NCI-H187 (cell line): ENCODE measurements at regions not wholly inside any gene's neighbourhood (a gene's known extent, or its start where the extent isn't known, plus 50 kb on each side); places are given as distances from the start of the nearest gene placed in this dataset.
A peak's percentile ranks its signal among the peaks of the same experiment; 100 is the strongest.

Experiments used
- DNase-seq, 2 experiments: peaks; one replicate each; lab custom pipeline; 2025; lab: John Stamatoyannopoulos, UW

GRCh38 chr6:40907198-40907701 lies 131.8 kb downstream of the UNC5CL start:
- DNase-seq: peak; percentile 76 to 86

DNA sequence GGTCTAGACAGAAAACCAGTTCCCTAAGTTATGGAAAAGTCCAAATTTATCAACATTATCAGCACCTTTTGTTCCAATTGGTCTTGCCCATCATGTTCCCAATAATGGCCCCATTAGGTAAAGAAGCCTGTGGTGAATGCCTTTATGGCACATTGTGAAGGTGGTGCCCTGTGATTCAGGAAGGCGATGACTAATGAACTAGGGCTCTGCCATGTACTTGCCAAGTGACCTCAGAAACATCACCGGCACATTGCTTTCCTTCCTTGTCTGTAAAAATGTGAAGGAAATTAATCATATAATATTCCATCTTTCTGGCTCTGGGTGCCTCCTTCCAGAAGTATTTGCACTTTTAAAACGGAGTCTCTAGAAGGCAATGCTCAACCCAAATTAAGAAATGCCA lies 132.3 kb downstream of the UNC5CL start:
- no peak for DNase-seq

- no peak for DNase-seq
These were observed 134.3 kb downstream of the UNC5CL start for GRCh38 chr6:40904583-40905194.

GRCh38 chr6:40903456-40903855 lies 135.6 kb downstream of the UNC5CL start:
- DNase-seq: no peak

GRCh38 chr6:40901322-40902055 lies 137.5 kb downstream of the UNC5CL start:
- DNase-seq: no peak

- DNase-seq: no peak
These were observed 138.2 kb downstream of the UNC5CL start for GRCh38 chr6:40900791-40901190.

DNA sequence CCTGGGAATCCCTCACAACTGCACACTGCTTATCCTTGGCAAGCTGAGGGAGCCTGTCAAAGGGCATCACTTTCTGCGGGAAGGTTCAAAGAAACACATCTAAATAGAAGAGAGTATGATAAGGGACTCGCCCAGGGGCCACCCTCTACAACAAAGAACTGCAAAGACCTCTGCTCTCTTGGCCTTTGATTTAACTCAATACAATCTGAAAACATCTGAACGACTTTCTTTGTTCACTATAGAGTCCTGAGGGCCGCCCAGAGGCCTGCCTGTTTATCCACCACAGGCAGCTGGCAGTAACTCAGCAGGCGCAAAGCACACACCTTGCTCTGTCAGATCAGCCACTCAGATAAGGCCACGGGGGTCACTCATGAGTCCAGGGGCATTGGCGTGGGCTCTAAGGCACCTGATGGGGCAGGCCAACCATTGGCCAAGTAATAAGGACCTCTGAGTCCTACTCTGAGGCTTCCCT lies 139.3 kb downstream of the UNC5CL start:
- no peak for DNase-seq

DNA sequence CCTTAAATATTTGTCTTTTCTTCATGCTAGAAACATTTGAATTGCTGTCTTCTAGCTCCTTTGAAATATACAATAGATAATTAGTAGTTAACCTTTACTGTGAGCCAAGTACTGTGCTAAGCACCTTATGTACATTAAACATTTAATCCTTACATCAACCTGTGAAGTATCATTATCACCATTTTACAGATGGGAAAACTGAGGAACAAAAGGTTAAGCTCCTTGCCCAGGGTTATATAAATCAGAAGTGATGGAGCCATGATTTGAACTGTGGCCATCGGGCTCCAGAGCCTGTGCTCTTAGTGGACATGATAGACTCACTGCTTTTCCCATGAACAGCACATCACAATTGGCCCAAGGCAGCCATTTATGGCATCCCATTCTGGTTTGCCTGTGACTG lies 140.9 kb downstream of the UNC5CL start:
- DNase-seq: no peak

DNA sequence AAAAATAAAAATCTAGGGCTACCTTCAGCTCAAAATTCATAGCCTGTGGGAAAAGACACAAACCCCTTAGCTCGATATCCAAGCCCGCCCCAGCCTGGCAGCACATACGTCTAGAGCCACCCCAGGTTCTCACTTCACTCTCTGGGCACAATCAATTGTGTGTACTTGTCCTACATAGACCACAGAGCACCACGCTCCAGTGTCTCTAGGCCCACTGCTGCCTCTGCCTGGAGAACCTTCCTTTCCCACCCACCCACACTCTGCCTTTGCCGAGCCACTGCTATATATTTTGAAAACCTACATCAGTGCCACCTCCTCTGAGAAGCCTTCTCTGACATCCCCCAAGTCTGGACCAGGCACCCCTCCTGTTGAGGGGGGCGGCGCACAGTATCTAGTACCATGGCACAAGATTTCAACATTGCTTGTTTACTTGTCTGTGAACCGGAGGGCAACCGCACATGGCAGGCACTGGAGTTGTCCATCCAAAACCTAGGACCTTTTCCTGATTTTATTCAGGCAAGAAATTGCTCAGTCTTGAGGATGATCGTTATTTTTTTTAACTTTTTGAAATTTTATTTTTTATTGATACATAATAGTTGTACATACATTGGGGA lies 141.5 kb downstream of the UNC5CL start:
- no peak for DNase-seq

- DNase-seq: no peak
These were observed 142.3 kb downstream of the UNC5CL start for GRCh38 chr6:40896696-40897095.

DNA sequence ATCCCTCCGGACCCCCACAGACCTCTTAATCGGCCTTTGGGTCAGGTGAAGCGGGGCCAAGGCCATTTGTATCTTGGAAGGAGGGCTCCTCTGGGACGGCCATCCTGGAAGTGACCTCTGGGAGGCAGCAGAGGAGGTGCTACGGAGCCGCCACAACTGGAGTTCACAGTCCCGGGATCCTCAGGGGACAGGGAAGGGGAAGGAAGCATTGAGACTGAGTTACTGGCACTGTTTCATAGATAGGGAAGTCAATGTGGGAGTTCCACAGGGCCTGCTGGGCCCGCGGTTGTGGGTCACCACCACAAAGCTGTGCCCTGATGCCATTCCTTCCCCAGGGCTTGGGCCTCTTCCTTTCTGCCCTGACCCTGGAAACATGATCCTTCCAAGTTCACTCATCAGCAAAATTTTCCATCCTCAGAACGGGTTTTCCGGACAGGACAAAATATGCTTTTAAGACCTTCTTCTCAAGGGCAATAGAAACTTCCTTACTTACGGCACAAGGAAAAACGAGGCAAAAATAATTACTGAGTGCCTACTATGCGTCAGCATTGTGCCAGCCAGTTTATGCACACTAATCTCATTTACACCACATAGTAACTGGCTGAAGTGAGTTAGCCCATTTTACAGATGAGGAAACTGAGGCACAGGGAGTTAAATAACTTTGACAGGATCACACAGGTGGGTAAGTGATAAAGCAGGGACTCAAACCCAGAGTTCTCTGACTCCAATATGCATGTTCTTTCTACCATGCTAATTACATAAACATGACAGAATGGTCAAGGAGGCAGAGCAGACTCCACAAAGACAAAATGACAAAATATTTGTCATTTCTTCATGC lies 143.8 kb downstream of the UNC5CL start:
- DNase-seq: no peak

DNA sequence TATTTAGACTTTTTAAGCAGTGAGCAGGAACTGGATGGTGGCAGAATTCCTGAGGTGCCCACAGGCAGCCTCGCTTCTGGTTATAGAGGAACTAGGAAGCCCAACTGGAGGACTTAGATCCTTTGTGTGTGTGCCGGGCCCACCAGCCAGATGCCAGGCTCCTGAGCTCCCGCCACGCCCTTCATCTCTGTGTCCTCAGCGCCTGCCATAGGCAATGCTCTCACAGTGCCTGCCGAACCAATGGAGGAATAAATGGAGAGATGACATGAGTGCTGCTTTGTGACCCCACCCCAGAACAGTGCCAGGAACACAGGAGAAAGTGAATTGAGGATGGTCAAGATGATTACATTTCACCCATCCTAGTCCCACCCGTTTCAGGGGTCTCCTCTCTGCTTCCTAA lies 146.0 kb downstream of the UNC5CL start:
- DNase-seq: no peak

DNA sequence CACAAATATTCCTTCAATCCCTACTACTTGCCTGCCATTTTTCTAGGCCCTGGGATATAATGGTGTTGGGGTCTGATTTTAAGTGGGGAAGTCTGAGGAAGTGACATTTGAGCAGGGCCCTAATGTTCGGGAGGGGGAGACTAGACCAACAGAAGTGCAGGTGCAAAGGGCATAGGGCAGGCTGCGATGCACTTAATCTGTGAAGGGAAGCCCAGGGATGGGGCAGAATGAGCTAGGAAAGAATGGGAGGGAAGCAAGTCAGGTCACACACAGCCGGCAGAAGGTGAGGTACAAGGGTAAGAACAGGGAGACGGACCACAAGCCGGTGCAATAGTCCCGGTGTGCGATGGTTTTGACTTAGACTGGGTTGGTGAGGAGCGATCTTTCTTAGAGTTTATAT lies 146.8 kb downstream of the UNC5CL start:
- DNase-seq: no peak

GRCh38 chr6:40891686-40892085 lies 147.3 kb downstream of the UNC5CL start:
- DNase-seq: no peak

DNA sequence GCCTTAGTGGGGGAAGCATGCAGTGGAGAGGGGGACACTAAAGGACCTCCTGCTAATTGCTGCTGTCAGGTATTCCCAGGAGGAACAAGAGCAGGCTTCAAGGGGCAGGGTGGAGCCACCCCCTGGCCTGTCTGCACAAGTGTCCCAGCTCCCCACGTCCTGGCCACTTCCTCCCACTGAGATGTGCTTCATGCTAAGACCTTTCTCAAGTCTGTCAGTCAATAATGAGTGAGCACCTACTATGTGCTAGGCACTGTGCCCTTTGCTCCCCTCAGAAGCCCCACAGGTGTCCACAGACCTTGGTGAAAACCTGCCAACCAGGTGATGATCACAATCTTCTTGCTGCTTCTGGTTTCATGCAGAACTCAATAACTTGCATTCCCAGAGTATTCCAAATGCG lies 147.9 kb downstream of the UNC5CL start:
- no peak for DNase-seq

DNA sequence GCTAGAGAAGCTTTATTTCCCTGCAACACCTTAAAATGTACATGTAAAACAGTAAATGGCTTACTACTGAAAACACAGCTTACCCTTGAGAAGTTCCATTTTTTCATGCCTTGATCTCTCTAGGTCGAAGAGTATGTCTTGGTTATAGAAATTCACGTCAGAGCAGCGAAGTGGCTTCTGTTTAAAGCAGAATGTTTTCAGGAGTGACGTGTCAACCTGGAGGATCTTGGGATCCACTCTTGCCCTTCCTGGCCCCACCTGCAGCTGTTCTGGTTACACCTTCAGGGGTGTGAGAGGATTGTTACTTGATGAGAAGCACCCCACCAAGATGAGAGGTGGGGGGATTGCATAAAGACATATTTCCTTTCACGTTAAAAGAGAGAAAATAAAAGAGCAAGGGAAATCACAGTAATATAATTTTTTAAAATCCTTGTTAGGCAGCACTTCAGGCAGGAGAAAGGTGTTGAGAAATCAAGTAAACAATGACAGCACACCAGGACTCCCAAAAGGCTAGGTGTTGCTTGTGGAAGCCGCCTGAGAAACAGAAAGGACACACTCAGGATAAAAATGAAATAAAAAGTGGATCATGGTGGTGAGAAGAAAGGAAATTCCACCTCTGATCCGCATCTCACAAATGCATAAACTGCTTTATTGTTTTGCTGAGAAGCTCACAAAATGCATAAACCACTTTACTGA lies 149.7 kb downstream of the UNC5CL start:
- DNase-seq: no peak

DNA sequence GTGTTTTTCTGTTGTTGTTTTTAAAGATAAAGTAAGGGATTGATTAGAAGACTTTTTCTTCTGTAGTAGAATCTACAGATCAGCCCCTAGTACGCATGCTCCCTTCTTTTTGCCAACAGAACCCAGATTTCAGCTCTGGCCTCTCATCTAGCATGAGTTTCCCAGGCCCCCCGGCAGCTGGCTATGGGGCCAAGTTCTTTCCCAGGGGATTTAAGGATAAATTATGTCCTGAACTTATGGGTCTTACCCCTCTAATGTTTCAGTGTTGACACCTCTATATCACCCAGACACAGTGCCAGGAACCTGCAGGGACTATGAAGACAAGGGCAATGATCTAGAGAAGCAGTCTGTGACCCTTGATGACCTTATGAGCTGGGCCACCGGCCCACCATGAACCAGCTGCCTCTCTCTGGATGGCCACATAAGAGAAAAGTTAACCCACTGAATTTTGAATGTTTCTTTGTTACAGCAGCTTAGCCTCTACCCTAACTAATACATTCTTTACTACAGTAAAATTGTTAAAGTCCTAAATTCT lies 150.5 kb downstream of the UNC5CL start:
- DNase-seq: no peak

- no peak for DNase-seq
These were observed 151.2 kb downstream of the UNC5CL start for GRCh38 chr6:40887792-40888340.

DNA sequence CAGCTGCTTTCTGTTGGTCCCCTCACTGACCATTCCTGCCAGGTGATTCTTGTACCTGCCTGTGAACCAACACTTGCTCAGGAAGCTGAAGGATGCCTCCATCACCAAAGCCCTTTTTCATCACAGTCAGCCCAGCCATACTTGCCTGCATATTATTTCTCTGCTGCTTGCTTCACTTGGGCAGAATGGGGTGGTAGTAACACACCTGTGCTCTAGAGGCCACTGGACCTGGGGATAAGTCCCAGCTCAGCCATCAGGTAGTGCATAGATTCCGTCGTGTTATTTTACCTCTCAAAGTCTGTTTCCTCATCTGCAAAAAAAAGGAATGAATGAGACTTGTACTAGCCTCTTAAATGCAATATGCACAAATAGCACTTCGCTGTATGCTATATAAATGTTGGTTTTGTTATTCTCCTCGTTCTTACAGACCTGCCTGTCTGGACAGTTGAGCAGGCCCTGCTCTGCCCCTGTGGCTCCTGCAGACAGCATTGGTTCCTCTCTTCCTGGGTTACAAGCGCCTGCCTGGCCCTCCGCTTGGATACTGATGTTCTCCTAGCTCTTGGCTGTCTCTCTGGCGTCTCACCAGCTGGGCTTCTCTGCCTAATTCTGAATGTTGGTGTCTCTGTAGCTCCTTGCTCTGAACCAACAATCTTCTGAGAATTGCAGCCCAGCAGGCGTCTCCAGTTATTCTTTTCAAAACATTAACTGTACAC lies 151.8 kb downstream of the UNC5CL start:
- no peak for DNase-seq

DNA sequence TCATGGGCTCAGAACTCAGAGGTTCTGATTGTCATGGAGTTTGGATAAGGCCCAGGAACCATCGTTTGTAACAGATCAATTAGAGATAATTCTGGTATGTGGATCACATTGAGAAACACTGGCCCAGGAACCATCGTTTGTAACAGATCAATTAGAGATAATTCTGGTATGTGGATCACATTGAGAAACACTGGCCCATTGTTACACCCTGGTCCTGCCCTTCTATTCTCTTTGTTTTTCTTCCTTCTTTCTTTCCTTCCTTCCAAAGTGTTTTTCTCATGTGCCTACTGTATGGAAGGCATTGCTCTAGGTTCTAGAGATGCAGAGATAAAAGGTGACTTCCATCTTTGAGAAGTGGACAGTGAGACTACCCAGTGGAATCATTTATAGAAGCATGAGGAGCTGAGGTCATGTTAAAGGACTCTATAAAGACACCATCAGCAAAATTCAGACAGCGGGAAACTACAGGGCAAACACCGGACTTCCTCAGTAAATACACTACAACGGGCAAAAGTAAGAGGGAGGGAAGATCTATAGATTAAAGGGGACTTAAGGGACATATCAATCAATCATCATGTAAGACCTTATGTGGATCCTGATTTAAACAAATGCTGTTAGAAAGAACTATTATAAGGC lies 153.8 kb downstream of the UNC5CL start:
- DNase-seq: no peak
